GM19351 (cell line): ENCODE measurements at regions not wholly inside any gene's neighbourhood (a gene's known extent, or its start where the extent isn't known, plus 50 kb on each side); places are given as distances from the start of the nearest gene placed in this dataset.
A peak's percentile ranks its signal among the peaks of the same experiment; 100 is the strongest.
"Not testable (repeated sequence)": the region's sequence is repeated elsewhere in the genome, so short reads cannot be mapped to it uniquely, and the experiment has no call there.

Source experiments
- ATAC-seq: cut with Tn5 transposase; IDR thresholded peaks from one replicate; pipeline ENCODE4 v1.9.1; 2021; ENCODE audit warnings: mild to moderate bottlenecking, moderate library complexity; ENCODE audit not compliant: unreplicated experiment

DNA sequence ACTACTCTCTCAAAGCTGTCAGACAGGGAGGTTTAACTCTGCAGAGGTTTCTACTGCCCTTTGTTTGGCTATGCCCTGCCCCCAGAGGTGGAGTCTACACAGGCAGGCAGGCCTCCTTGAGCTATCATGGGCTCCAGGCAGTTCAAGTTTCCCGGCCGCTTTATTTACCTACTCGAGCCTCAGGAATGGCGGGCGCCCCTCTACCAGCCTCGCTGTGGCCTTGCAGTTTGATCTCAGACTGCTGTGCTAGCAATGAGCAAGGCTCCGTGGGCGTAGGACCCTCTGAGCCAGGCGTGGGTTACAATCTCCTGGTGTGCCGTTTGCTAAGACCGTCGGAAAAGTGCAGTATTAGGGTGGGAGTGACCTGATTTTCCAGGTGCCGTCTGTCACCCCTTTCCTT, 124.3 kb downstream of the PTCHD1 start:
- ATAC-seq: not testable (repeated sequence)

- no peak for ATAC-seq
These were observed 130.6 kb downstream of the PTCHD1 start for GRCh38 chrX:23465105-23465791.

DNA sequence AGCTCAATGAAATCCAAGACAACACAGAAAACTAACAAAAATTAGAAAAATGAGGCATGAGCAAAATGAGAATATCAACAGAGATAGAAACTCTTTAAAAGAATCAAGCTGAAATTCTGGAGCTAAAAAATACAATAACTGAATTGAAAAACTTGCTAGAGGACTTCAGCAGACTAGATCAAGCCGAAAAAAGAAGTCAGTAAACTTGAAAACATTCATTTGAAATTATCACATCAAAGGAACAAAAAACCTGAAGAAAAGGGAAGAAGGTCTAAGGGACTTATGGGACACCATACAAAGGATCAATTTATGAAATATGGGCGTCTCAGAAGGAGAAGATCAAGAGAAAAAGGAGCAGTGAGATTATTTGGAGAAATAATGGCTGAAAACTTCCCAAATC, 131.3 kb downstream of the PTCHD1 start:
- ATAC-seq: no peak

DNA sequence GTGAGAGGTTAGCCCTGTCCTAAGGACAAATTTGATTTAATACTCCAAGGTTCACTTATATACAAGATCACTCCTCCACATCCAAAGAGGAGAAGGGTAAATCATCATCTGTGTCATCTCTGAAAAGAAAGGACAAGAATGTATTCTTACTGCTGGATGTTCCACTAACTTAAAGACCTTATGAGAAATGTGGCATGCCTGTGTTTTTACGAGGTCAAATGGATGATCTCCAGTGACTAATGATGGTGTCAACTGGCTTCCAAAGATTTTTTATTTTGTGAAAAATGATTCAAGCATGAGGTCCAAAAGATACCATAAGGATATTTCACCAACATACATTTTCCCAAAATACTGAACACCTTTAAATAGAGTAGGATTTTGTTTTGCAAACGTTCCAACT, 143.4 kb downstream of the PTCHD1 start:
- ATAC-seq: no peak

DNA sequence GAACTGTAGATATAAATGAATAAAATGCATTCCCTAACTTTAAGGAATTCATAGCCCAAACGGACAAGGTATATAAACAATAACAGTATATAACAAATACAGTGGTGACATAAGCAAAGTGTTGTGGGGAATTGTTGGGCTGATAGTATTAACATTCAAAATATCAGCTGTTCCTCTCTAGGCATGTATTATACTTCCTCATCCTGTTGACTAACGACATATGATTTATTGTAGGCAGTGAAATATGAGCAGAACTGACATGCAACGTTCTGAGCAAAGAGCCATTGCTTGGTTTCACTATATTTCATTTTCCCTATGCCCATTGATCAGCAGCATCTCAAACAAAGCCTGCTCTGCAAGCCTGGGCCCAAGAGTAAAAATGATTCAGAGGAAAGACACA, 143.9 kb downstream of the PTCHD1 start:
- no peak for ATAC-seq

- ATAC-seq: no peak
These were observed 147.9 kb downstream of the PTCHD1 start for GRCh38 chrX:23482561-23482960.

DNA sequence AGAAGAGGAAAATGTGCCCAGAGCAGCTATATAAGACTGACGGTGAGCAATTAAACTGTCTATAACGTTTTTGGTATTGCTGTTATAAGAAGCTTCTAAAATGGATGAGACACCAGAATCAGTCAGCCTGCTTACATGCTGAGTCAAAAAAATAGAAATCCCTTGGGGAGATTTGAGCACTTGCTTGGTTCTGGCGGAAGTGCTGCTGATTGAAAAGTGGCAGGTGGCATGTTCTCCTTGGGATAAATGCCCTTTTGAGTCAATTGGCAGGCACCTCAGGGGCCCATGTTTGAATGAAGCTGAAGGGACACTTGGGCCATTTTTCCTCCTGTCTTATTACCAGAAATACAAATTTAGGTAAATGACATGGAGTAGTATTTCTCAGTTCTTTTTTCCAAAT, 148.7 kb downstream of the PTCHD1 start:
- no peak for ATAC-seq

- ATAC-seq: peak; percentile 54
These were observed 159.3 kb downstream of the PTCHD1 start for GRCh38 chrX:23493941-23494374.

DNA sequence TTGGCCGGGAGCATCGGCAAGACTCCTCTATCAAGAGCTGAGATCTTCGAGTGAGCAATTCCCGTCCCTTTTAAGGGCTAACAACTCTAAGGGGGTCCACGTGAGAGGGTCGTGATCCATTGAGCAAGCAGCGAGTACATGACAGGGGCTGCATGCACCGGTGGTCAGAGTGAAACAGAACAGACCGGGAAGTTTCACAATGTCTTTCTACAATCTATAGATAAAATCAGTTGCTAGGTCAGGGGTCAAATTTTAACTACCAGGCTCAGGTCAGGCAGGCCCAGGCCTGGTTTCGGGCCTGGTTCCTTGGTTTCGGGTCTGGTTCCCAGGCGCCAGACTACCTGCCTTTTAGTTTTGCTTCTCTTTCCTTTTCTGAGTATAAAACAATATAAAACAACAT, 160.1 kb downstream of the PTCHD1 start:
- no peak for ATAC-seq

DNA sequence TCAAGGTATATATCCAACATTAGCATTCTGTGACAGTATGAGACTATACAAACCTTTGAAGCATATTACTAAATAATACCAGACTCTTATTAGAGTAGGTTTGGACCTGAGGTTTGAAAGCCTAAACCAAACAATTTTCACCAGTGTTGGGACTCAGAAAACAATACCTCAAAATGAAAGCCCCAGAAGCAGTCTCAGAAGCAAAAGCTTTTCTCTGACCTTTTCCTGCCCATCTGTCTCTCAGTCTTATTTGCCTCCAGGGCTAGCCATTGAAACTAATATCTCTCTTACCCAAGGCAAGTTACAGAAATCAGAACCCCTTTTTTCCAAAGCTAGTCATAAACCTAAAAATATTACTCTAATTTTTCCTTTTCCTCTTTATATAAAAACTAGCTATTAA, 163.3 kb downstream of the PTCHD1 start:
- peak; percentile 59 for ATAC-seq

- no peak for ATAC-seq
These were observed 165.3 kb upstream of the PRDX4 start for GRCh38 chrX:23501974-23502373.

- no peak for ATAC-seq
These were observed 163.3 kb upstream of the PRDX4 start for GRCh38 chrX:23503835-23504539.

- ATAC-seq: no peak
These were observed 162.8 kb upstream of the PRDX4 start for GRCh38 chrX:23504540-23504884.

- ATAC-seq: no peak
These were observed 162.4 kb upstream of the PRDX4 start for GRCh38 chrX:23504895-23505294.

DNA sequence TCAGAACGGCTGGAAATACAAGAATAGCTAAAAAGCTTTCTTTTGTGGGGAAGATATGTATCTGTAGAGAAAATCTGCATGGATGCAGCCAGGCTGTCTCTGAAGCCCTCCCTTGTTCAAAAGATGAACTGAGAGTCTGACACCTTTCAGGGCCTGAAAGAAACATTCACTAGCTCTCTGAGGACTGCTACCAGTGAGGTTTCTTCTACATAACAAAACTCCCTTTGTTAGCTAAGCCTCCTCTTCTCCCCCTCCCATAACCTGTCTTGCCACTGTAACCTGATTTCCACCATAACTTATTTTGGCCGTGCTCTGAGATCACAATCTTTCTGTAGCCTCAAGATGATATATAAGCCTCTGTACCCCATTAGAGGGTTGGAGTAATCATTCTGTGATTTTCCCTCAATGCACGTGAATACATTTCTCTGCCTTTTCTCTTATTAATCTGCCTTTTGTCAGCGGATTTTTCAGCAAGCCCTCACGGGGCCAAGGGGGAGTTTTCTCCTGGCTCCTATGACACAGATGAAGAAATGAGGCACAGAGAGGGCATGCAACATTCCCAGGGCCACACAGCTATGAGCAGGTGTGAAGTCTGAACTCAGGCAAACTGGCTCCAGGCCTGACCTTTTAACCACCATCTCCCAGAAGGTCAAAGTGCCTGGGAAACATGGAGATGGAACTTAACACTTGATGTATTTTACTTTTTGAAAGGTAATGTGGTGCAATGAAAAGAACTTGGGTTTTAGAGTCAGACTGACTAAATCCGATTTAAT, 161.6 kb upstream of the PRDX4 start:
- no peak for ATAC-seq

- no peak for ATAC-seq
These were observed 158.0 kb upstream of the PRDX4 start for GRCh38 chrX:23509256-23509655.

- no peak for ATAC-seq
These were observed 155.5 kb upstream of the PRDX4 start for GRCh38 chrX:23511793-23512192.

GRCh38 chrX:23513121-23513520, 154.2 kb upstream of the PRDX4 start:
- ATAC-seq: no peak

DNA sequence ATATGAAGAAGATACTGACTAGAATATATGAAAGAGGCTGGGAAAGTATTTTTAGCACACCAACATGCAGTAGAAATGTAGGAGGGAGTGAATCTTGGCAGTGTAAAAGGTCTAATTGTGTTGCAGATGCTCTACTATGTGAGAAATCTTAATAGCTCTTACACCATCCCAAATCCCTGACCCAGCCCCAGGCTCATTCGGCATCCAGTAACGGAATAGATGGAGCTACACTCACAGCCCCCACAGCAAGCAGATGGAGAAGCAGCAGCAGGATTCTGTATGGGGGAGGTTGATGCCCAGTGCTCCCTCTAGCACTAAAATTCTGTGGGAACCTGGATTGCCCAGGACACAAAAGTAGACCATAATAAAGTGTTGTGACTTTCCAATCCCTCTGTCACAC, 153.2 kb upstream of the PRDX4 start:
- no peak for ATAC-seq

DNA sequence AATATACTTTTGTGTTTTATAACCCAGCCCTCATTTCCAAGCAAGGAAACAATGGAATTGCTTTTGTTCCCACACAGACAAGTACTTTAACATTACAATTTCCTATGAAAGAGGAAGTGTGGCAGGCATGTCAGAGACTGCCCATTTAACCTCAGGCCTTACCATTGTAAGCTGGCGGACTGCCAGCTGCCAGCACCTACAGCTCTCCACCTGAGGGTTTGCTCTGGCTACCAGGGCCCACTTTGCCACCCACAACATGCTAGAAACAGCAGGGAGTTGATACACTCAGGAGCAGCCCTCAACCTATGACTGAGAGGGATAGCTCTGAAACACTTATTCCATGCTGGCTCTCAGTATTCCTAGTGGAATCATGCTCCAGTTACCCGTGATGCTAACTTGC, 152.3 kb upstream of the PRDX4 start:
- ATAC-seq: no peak

- not testable (repeated sequence) for ATAC-seq
These were observed 144.2 kb upstream of the PRDX4 start for GRCh38 chrX:23523026-23523657.

GRCh38 chrX:23524467-23524866, 142.8 kb upstream of the PRDX4 start:
- no peak for ATAC-seq
